Neural crest cell (in vitro differentiated cells): ENCODE measurements at regions not wholly inside any gene's neighbourhood (a gene's known extent, or its start where the extent isn't known, plus 50 kb on each side); places are given as distances from the start of the nearest gene placed in this dataset.

Experiments
- DNase-seq: peaks from one replicate; pipeline ENCODE4 v3.0.0; 2021; ENCODE audit warnings: low read depth, mixed read lengths, low spot score
- H3K27ac Mint-ChIP-seq: one replicate; pipeline ENCODE4 v1.8.0; 2021; ENCODE audit warnings: mild to moderate bottlenecking, mixed read lengths; ENCODE audit not compliant: unreplicated experiment
- H3K27me3 Mint-ChIP-seq: 2 replicates; pipeline ENCODE4 v1.8.0; 2021; ENCODE audit warnings: low read depth, mild to moderate bottlenecking, mixed read lengths
- H3K36me3 Mint-ChIP-seq: 2 replicates; pipeline ENCODE4 v1.8.0; 2021; ENCODE audit warnings: low read depth, mild to moderate bottlenecking, mixed read lengths
- H3K4me1 Mint-ChIP-seq: 2 replicates; pipeline ENCODE4 v1.8.0; 2021; ENCODE audit warnings: mixed read lengths
- H3K4me3 Mint-ChIP-seq: one replicate; pipeline ENCODE4 v1.8.0; 2021; ENCODE audit warnings: mild to moderate bottlenecking, mixed read lengths
- H3K9me3 Mint-ChIP-seq: 2 replicates; pipeline ENCODE4 v1.8.0; 2021; ENCODE audit warnings: mixed read lengths
- CTCF ChIP-seq: fragments of 200-600 bp; sonication (generic); conservative IDR thresholded peaks from 2 replicates; pipeline ENCODE4 v1.5.0; 2021; ENCODE audit warnings: antibody characterized with exemption, mild to moderate bottlenecking

- DNase-seq, result no peak
- Mint-ChIP-seq H3K4me1 (peaks cover 4% of the 10 kb centered on the region), H3K36me3 (no peaks in the 10 kb centered on the region), H3K27me3 (no peaks in the 10 kb centered on the region), H3K27ac (no peak overlapping the region), H3K9me3 (no peaks in the 10 kb centered on the region), H3K4me3 (no peak overlapping the region)
- no peak for TF ChIP-seq CTCF
Observed at GRCh38 chr15:27702581-27702980, 396.5 kb downstream of the OCA2 start.

- TF ChIP-seq CTCF, result no peak
- Mint-ChIP-seq H3K9me3 (no peaks in the 10 kb centered on the region), H3K4me1 (peaks cover 4% of the 10 kb centered on the region), H3K4me3 (no peak overlapping the region), H3K27me3 (no peaks in the 10 kb centered on the region), H3K27ac (no peak overlapping the region), H3K36me3 (no peaks in the 10 kb centered on the region)
- no peak for DNase-seq
Observed at GRCh38 chr15:27701956-27702355, 397.2 kb downstream of the OCA2 start.

- Mint-ChIP-seq H3K9me3 (no peaks in the 10 kb centered on the region), H3K27me3 (no peaks in the 10 kb centered on the region), H3K4me3 (no peak overlapping the region), H3K36me3 (no peaks in the 10 kb centered on the region), H3K4me1 (peaks cover 4% of the 10 kb centered on the region), H3K27ac (no peak overlapping the region)
- no peak for TF ChIP-seq CTCF
- DNase-seq, result no peak
Observed at GRCh38 chr15:27701014-27701413, 398.1 kb downstream of the OCA2 start.

GRCh38 chr15:27699699-27700098, 399.4 kb downstream of the OCA2 start:
- Mint-ChIP-seq H3K4me3 (no peak overlapping the region), H3K4me1 (no peaks in the 10 kb centered on the region), H3K27me3 (no peaks in the 10 kb centered on the region), H3K9me3 (no peaks in the 10 kb centered on the region), H3K36me3 (no peaks in the 10 kb centered on the region), H3K27ac (no peak overlapping the region)
- no peak for DNase-seq
- no peak for TF ChIP-seq CTCF

- no peak for DNase-seq
- Mint-ChIP-seq H3K36me3 (no peaks in the 10 kb centered on the region), H3K27ac (no peak overlapping the region), H3K4me1 (no peaks in the 10 kb centered on the region), H3K9me3 (no peaks in the 10 kb centered on the region), H3K27me3 (no peaks in the 10 kb centered on the region), H3K4me3 (no peak overlapping the region)
- TF ChIP-seq CTCF, result no peak
Observed at GRCh38 chr15:27696530-27696929, 402.6 kb downstream of the OCA2 start.

GRCh38 chr15:27695726-27696125, 403.4 kb downstream of the OCA2 start:
- H3K36me3 Mint-ChIP-seq, result no peaks in the 10 kb centered on the region
- no peak overlapping the region for H3K4me3 Mint-ChIP-seq
- H3K9me3 Mint-ChIP-seq, result no peaks in the 10 kb centered on the region
- no peak for TF ChIP-seq CTCF
- no peaks in the 10 kb centered on the region for H3K27me3 Mint-ChIP-seq
- no peaks in the 10 kb centered on the region for H3K4me1 Mint-ChIP-seq
- no peak for DNase-seq
- no peak overlapping the region for H3K27ac Mint-ChIP-seq
